ENCODE measurements at regions not wholly inside any gene's neighbourhood (a gene's known extent, or its start where the extent isn't known, plus 50 kb on each side); places are given as distances from the start of the nearest gene placed in this dataset.

- TF ChIP-seq CTCF (IDR thresholded peaks at IDR 0.05) (no peak), SIN3A (IDR thresholded peaks at IDR 0.05; ENCODE audit: borderline replicate concordance, insufficient read depth, low read depth, low read length) (no peak), POLR2AphosphoS5 (IDR thresholded peaks at IDR 0.05; ENCODE audit: low read depth, low read length) (no peak), REST (IDR thresholded peaks at IDR 0.05; ENCODE audit: insufficient read depth in 1 of 2, low read depth in 2 of 2, low read length in 1 of 2) (no peak), TCF7L2 (IDR thresholded peaks at IDR 0.05; ENCODE audit: low read depth, low read length) (no peak)
Observed at GRCh38 chr1:8217809-8218208, 100.1 kb upstream of the SLC45A1 start.
